ENCODE measurements at regions not wholly inside any gene's neighbourhood (a gene's known extent, or its start where the extent isn't known, plus 50 kb on each side); places are given as distances from the start of the nearest gene placed in this dataset.
A peak's percentile ranks its signal among the peaks of the same experiment; 100 is the strongest.

DNA sequence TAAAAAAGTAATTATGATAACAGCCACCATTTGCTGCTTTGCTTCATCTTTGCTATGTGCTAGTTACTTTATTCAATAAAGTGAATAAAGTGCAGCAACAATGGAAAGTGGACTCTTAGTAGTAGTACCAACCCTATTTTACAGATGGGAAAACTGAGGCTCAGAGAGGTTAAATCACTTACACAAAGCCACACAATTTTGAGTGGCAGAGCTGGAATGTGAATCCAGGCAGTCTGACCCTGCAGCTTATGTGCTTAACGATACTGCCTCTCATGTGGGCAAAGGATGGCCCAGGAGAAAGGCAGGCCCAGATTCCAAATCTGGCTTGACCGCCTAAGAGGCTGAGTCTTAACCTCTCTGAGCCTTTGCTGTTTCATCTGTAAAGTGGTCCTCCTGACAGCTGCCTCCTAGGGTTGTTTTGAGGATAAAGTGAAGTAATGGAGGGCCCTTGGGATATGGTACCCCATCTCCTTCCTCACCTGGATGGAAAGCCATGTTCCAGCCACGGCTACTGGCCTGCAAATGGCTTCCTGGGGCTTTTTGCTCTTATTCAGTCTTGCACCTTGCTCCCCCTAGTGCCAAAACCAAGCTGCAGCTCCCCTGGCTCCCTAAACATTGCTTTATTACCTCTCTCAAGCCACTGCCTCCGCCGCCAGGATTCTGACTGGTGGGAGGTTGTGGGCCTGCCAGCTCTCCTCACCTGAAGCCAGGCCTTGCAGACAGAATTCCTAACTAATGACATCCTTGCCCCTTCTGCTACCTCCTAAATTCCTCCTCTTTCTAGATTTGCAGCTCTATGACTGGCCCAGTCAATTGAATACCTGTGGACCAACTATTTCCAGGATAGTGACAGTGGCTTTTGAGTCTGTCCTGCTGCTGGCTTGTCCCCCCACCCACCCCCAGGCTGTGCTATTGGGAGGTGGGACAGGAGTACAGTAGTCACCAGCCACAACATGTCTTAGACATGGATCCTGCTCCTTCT lies 283.3 kb upstream of the PWP1 start:
- peak; percentile 54 for DNase-seq (ENCODE audit: low spot score)

DNA sequence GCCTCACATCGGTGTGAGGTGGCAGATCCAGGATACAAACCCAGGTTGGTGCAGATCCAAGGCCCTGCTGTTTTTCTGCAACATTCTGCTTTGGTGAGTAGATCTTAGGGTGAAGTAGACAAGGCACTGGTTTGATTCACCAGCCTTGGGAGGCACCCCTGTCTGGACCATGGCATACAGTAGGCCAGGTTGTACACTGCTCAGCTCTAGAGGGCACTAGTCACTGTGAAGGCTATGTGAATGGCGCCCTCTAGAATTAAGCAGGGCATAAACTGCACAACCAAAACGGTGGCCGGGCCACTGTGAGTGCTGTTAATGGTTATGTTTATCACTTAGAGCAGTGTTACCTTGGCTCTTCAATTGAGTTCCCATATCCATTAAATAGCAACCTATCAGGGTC lies 280.6 kb upstream of the PWP1 start:
- DNase-seq (ENCODE audit: low spot score): peak; percentile 56

DNA sequence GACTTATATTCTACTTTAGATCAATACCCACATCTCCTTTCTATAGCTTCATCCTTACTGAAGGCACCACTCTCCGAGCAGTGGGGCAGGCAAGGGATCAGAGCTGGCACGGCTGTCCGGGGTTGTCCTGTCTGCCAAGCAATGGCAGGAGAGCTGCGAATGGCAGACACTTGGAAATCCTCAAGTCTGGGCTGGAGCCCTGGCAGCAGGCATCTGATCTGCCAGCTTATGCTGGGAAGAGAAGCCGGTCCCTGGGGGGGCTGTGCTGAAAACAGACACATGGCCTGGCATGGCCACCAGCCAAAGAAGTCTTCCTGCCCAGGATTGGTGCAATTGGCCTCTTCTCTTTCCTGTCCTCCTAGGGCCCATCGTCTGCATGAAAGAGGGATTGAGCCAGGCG lies 280.2 kb upstream of the PWP1 start:
- DNase-seq (ENCODE audit: low spot score): no peak

GRCh38 chr12:107406932-107407331 lies 278.7 kb upstream of the PWP1 start:
- DNase-seq (ENCODE audit: low spot score): no peak

DNA sequence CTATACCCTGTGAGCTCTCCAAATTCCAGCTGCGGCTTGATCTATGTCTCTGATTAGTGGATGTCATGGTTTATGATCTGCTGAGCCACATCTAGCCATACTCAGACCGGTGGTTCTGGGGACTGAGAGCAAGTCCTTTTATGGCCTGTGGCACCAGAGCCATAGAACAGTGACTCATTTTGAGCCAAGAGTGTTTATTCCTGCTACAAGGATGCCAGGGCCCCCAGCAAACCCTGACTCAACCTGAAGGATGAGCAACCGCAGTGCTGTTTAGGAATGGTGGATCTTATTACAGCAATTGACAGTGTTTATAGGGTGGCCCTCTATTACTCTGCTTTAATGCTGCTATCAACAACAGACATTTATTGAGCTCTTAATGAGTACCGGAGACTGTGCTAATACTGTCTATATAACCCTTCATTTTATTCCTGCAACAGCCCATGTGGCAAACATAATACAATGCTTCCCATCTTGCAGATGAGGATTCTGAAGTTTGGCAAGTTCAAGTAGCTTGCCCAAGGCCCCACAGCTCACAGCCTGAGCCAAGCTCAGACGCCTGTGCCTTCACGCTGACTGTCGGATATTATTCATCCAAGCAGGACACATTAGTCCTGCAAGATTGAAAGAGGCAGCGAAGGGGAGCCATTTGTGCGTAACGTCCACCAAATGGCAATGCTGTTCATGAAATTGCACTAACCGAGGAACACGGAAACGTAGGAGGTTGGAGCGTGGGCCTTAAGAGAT lies 273.6 kb upstream of the PWP1 start:
- DNase-seq (ENCODE audit: low spot score): no peak

DNA sequence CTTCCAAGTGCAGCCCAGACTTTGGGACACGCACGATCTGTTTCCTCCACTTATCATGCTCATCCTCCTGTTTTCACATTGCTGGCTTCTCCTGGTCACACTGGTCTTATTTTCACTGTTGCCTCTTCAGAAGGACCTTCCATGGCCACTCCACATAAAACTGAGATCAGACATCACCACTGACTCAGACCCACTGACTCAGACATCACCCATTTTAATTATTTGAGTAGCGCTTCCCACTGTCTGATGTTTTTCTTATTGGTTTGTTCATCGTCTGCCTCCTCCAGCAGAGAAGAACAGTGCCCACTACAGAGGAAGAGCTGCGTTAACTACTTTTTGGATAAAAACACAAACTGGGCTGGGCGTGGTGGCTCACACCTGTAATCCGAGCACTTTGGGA lies 270.5 kb upstream of the PWP1 start:
- no peak for DNase-seq (ENCODE audit: low spot score)

GRCh38 chr12:107415834-107416233 lies 269.8 kb upstream of the PWP1 start:
- DNase-seq (ENCODE audit: low spot score): no peak

- no peak for DNase-seq (ENCODE audit: low spot score)
Observed at GRCh38 chr12:107417004-107417403, 268.6 kb upstream of the PWP1 start.

DNA sequence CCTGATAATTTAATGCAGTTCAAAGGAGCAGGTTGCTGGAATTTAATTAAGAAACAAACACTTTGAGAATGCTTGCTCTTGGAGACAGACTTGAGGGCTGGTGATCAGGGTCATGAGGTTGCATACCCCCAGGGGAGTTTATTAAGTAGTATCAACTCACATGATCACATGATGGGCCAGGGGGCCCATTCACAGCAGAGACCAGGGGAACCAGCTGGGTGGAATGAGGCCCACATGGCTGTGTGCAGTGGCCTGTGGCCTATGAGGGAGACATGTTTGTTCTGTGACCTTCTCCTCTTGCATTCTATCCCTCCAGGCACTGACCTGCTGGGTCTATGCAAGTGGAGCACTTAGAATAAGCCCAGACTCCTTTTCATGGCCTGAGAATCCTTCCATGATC lies 266.6 kb upstream of the PWP1 start:
- DNase-seq (ENCODE audit: low spot score): no peak

- DNase-seq (ENCODE audit: low spot score): no peak
Observed at GRCh38 chr12:107423531-107423930, 262.1 kb upstream of the PWP1 start.

- no peak for DNase-seq (ENCODE audit: low spot score)
Observed at GRCh38 chr12:107429006-107429705, 256.4 kb upstream of the PWP1 start.

DNA sequence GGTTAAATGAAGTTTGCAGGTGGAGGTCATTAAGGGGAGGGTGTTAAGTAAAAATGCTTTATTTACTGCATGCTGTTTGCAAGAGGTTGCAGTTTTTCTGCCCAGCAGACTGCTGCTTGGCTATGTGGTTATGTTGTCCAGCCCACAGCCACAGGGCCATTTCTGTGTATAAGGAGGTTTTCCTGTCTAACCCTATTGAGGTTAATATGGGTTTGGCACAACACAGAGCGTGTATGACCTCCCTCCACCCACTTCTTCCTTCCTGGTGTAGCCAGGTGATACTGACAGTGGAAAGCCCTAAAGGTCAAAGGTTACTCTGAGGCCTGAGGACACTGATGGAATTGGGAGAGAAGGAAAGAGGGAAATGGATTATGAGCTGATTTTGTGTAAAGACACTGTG lies 253.7 kb upstream of the PWP1 start:
- DNase-seq (ENCODE audit: low spot score): no peak

DNA sequence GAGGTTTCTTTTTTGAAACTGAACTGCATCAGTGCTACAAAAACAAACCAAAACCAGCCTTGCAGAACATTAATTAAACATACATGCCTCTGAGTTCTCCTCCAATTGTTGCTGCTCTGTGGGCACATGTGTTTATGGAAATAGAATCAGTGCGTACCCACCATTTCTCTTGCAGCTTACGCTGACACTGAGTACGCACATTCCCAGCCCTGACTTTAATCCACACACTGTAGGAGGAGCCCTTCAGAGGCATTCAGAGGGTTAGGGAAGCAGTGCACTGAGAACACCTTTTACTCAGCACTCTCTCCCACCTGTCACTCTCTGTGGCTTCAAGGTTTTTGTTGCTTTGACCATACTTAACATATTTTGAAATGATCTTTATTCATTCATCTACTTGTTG lies 250.5 kb upstream of the PWP1 start:
- DNase-seq (ENCODE audit: low spot score): no peak

DNA sequence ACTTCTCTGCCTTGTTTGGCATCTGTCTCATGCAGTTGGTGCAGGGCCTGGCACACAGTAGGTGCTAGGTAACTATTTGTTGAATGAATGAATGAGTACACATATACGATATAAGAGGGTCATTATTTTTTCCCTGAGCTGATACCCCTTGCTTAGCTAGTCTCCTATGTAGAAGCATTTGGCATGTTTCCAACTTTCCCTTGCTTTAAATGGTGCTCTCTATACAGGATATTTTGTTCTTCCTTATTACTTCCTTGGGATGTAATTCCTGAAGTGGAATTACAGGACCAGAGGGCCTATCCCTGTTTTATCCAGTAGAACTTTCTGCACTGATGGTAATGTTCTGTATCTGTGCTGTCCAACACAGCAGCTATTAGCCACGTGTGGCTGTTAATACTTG lies 250.1 kb upstream of the PWP1 start:
- no peak for DNase-seq (ENCODE audit: low spot score)

- no peak for DNase-seq (ENCODE audit: low spot score)
Observed at GRCh38 chr12:107436376-107436775, 249.2 kb upstream of the PWP1 start.

- DNase-seq (ENCODE audit: low spot score): no peak
Observed at GRCh38 chr12:107436836-107437235, 248.8 kb upstream of the PWP1 start.

- no peak for DNase-seq (ENCODE audit: low spot score)
Observed at GRCh38 chr12:107437954-107438353, 247.6 kb upstream of the PWP1 start.

- DNase-seq (ENCODE audit: low spot score): no peak
Observed at GRCh38 chr12:107439026-107439738, 246.4 kb upstream of the PWP1 start.

DNA sequence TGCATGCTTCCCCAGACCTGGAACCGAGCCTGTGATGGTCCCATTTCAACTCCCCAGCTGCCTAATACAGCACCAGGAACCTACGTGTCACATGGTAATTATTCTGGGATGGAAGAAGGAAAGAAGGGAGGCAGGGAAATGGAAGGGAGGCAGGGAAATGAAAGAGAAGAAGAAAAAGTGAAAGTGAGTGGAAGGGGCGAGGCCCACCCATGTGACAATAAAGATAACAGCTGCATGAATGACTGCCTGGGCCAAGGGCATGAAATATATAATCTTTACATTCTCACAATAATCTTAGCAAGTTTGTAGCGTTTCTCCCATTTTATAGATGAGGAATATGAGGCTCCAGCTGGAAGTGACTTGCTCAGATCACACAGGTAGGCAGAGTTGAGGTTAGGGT lies 245.0 kb upstream of the PWP1 start:
- no peak for DNase-seq (ENCODE audit: low spot score)

- no peak for DNase-seq (ENCODE audit: low spot score)
Observed at GRCh38 chr12:107441665-107442300, 243.8 kb upstream of the PWP1 start.

GRCh38 chr12:107442326-107442987 lies 243.1 kb upstream of the PWP1 start:
- DNase-seq (ENCODE audit: low spot score): no peak

Measured in NAMALWA (cell line).